Hepatocyte (in vitro differentiated cells): ENCODE measurements at regions not wholly inside any gene's neighbourhood (a gene's known extent, or its start where the extent isn't known, plus 50 kb on each side); places are given as distances from the start of the nearest gene placed in this dataset.

ENCODE experiments used
- DNase-seq: peaks from one replicate; pipeline ENCODE4 v3.0.0-alpha.2; 2016; ENCODE audit warnings: low spot score
- H2AFZ ChIP-seq: fragments of 200-600 bp; sonication (generic); 2 replicates; pipeline ENCODE4 v1.6.0; 2016; ENCODE audit warnings: antibody characterized with exemption, mild to moderate bottlenecking
- H3K27ac ChIP-seq: fragments of 200-600 bp; sonication (generic); 2 replicates; pipeline ENCODE4 v1.5.1; 2016; ENCODE audit warnings: mild to moderate bottlenecking
- H3K27me3 ChIP-seq: fragments of 200-600 bp; sonication (generic); 2 replicates; pipeline ENCODE4 v1.6.1; 2016
- H3K36me3 ChIP-seq: fragments of 200-600 bp; sonication (generic); replicated peaks from 2 replicates; pipeline ENCODE4 v1.5.1; 2016; ENCODE audit warnings: low read depth; ENCODE audit not compliant: insufficient read depth
- H3K4me1 ChIP-seq: fragments of 200-600 bp; sonication (generic); 2 replicates; pipeline ENCODE4 v1.5.1; 2016; ENCODE audit warnings: mild to moderate bottlenecking, moderate library complexity; ENCODE audit not compliant: insufficient read depth
- H3K4me2 ChIP-seq: fragments of 200-600 bp; sonication (generic); 2 replicates; pipeline ENCODE4 v1.6.0; 2016
- H3K4me3 ChIP-seq: fragments of 200-600 bp; sonication (generic); 2 replicates; pipeline ENCODE4 v1.5.1; 2016; ENCODE audit warnings: mild to moderate bottlenecking
- H3K79me2 ChIP-seq: fragments of 200-600 bp; sonication (generic); 2 replicates; pipeline ENCODE4 v1.6.0; 2017; ENCODE audit warnings: mild to moderate bottlenecking
- H3K9me2 ChIP-seq: fragments of 200-600 bp; sonication (generic); replicated peaks from 2 replicates; pipeline ENCODE4 v1.6.0; 2017; ENCODE audit warnings: mild to moderate bottlenecking; ENCODE audit not compliant: insufficient read depth
- H3K9me3 ChIP-seq: fragments of 200-600 bp; sonication (generic); 2 replicates; pipeline ENCODE4 v1.5.1; 2016; ENCODE audit warnings: low read depth, mild to moderate bottlenecking
- H4K20me1 ChIP-seq: fragments of 200-600 bp; sonication (generic); 2 replicates; pipeline ENCODE4 v1.6.0; 2016; ENCODE audit warnings: mild to moderate bottlenecking; ENCODE audit not compliant: insufficient read depth, poor library complexity, severe bottlenecking
- CTCF ChIP-seq: fragments of 200-600 bp; sonication (generic); IDR thresholded peaks from 2 replicates; pipeline ENCODE4 v1.5.1; 2016; ENCODE audit warnings: antibody characterized with exemption, mild to moderate bottlenecking; ENCODE audit not compliant: poor library complexity
- EZH2 ChIP-seq: fragments of 200-600 bp; sonication (generic); IDR thresholded peaks from 2 replicates; pipeline ENCODE4 v1.6.1; 2016; ENCODE audit warnings: antibody characterized with exemption, mild to moderate bottlenecking, borderline replicate concordance
- EZH2phosphoT487 ChIP-seq: fragments of 200-600 bp; sonication (generic); IDR thresholded peaks from one replicate; pipeline ENCODE4 v1.6.1; 2018; ENCODE audit warnings: antibody characterized with exemption, mild to moderate bottlenecking, low read depth, moderate library complexity; ENCODE audit not compliant: unreplicated experiment, severe bottlenecking
- WGBS: methylation state at CpG from one replicate; pipeline ENCODE4 v1.1.6; 2016; ENCODE audit warnings: low lambda C conversion rate; ENCODE audit errors: missing lambda C conversion rate; 5-methylcytosine and 5-hydroxymethylcytosine counted together

GRCh38 chr3:87761795-87762194, 297.0 kb downstream of the CGGBP1 start:
- Histone ChIP-seq H3K27me3 (no peaks in the 10 kb centered on the region), H3K4me1 (no peaks in the 10 kb centered on the region), H3K9me2 (no peaks in the 10 kb centered on the region), H3K9me3 (no peaks in the 10 kb centered on the region), H4K20me1 (no peaks in the 10 kb centered on the region), H3K79me2 (no peaks in the 10 kb centered on the region), H3K4me3 (no peak overlapping the region), H3K4me2 (no peak overlapping the region), H2AFZ (no peak overlapping the region), H3K36me3 (no peaks in the 10 kb centered on the region), H3K27ac (no peak overlapping the region)
- DNase-seq, result no peak
- TF ChIP-seq EZH2 (no peak), CTCF (no peak), EZH2phosphoT487 (no peak)
- 95% methylated on average over 17 of the region's 17 CpGs for WGBS

- no peak for DNase-seq
- no peaks in the 10 kb centered on the region for H3K9me3 ChIP-seq
- H3K4me1 ChIP-seq, result no peaks in the 10 kb centered on the region
- H4K20me1 ChIP-seq, result no peaks in the 10 kb centered on the region
- no peak overlapping the region for H3K27ac ChIP-seq
- TF ChIP-seq EZH2, result no peak
- TF ChIP-seq CTCF, result no peak
- TF ChIP-seq EZH2phosphoT487, result no peak
- 87% methylated on average over 11 of the region's 11 CpGs for WGBS
- no peak overlapping the region for H3K4me2 ChIP-seq
- H2AFZ ChIP-seq, result no peak overlapping the region
- H3K4me3 ChIP-seq, result no peak overlapping the region
- H3K79me2 ChIP-seq, result no peaks in the 10 kb centered on the region
- no peaks in the 10 kb centered on the region for H3K9me2 ChIP-seq
- H3K36me3 ChIP-seq, result no peaks in the 10 kb centered on the region
- no peaks in the 10 kb centered on the region for H3K27me3 ChIP-seq
Measured at GRCh38 chr3:87761341-87761740, 297.5 kb downstream of the CGGBP1 start.

GRCh38 chr3:87756616-87757015, 302.2 kb downstream of the CGGBP1 start:
- Histone ChIP-seq H3K79me2 (no peaks in the 10 kb centered on the region), H4K20me1 (no peaks in the 10 kb centered on the region), H3K9me2 (no peaks in the 10 kb centered on the region), H3K4me3 (no peak overlapping the region), H3K27ac (no peak overlapping the region), H3K9me3 (no peaks in the 10 kb centered on the region), H3K4me2 (no peak overlapping the region), H2AFZ (no peak overlapping the region), H3K4me1 (no peaks in the 10 kb centered on the region), H3K27me3 (no peaks in the 10 kb centered on the region), H3K36me3 (no peaks in the 10 kb centered on the region)
- WGBS, result 77% methylated on average over 1 of the region's 1 CpG
- TF ChIP-seq CTCF (no peak), EZH2 (no peak), EZH2phosphoT487 (no peak)
- DNase-seq, result no peak

- Histone ChIP-seq H3K36me3 (no peaks in the 10 kb centered on the region), H3K9me3 (no peaks in the 10 kb centered on the region), H3K27me3 (no peaks in the 10 kb centered on the region), H3K9me2 (no peaks in the 10 kb centered on the region), H3K27ac (no peak overlapping the region), H3K4me3 (no peak overlapping the region), H3K4me2 (no peak overlapping the region), H3K4me1 (no peaks in the 10 kb centered on the region), H4K20me1 (no peaks in the 10 kb centered on the region), H3K79me2 (no peaks in the 10 kb centered on the region), H2AFZ (no peak overlapping the region)
- TF ChIP-seq EZH2, result no peak
- no peak for TF ChIP-seq CTCF
- no peak for TF ChIP-seq EZH2phosphoT487
- DNase-seq, result no peak
Measured at GRCh38 chr3:87755852-87756251, 303.0 kb downstream of the CGGBP1 start.
